ENCODE measurements at regions not wholly inside any gene's neighbourhood (a gene's known extent, or its start where the extent isn't known, plus 50 kb on each side); places are given as distances from the start of the nearest gene placed in this dataset.

GRCh38 chr2:175599966-175600831, 401.9 kb downstream of the LNPK start:
- no peak for TF ChIP-seq CTCF (IDR thresholded peaks at IDR 0.05)
- TF ChIP-seq POLR2A (IDR thresholded peaks at IDR 0.05): no peak
- no peak for TF ChIP-seq EP300 (IDR thresholded peaks at IDR 0.05)
